C4-2B (cell line): ENCODE measurements at regions not wholly inside any gene's neighbourhood (a gene's known extent, or its start where the extent isn't known, plus 50 kb on each side); places are given as distances from the start of the nearest gene placed in this dataset.

Experiments used
- H3K27ac ChIP-seq: fragments of 450-650 bp; 2 replicates; pipeline ENCODE4 v1.5.1; 2017
- ZFX ChIP-seq: fragments of 450-650 bp; IDR thresholded peaks from 2 replicates; pipeline ENCODE4 v1.6.1; 2017
- TF ChIP-seq, protein P1 (sequence below): fragments of 450-650 bp; conservative IDR thresholded peaks from 2 replicates; pipeline ENCODE4 v1.5.1; 2017; ENCODE audit warnings: mild to moderate bottlenecking

GRCh38 chr7:21352540-21353387 is 75.1 kb upstream of the SP4 start:
- H3K27ac ChIP-seq = no peak overlapping the region
- TF ChIP-seq, protein P1, sequence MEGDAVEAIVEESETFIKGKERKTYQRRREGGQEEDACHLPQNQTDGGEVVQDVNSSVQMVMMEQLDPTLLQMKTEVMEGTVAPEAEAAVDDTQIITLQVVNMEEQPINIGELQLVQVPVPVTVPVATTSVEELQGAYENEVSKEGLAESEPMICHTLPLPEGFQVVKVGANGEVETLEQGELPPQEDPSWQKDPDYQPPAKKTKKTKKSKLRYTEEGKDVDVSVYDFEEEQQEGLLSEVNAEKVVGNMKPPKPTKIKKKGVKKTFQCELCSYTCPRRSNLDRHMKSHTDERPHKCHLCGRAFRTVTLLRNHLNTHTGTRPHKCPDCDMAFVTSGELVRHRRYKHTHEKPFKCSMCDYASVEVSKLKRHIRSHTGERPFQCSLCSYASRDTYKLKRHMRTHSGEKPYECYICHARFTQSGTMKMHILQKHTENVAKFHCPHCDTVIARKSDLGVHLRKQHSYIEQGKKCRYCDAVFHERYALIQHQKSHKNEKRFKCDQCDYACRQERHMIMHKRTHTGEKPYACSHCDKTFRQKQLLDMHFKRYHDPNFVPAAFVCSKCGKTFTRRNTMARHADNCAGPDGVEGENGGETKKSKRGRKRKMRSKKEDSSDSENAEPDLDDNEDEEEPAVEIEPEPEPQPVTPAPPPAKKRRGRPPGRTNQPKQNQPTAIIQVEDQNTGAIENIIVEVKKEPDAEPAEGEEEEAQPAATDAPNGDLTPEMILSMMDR = no peak
- no peak for TF ChIP-seq ZFX

DNA sequence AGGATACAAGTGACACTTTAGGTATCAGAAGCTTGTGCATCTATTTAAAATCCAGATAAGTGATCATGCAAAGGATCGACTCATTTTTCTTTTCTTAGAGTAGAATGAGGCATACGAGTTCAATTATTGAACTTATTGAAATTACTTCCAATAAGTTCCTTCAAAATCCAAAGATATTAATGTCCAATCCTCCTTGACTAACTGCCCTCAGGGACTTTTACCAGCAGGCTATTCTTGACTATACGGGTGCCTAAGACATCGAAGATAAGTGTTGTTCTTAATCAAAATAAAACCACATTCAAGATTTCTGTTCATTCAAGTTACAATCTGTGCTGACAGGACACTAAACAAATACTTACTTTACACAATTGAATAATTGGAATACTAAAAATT is 74.5 kb upstream of the SP4 start:
- no peak overlapping the region for H3K27ac ChIP-seq
- TF ChIP-seq, protein P1 = no peak
- no peak for TF ChIP-seq ZFX

DNA sequence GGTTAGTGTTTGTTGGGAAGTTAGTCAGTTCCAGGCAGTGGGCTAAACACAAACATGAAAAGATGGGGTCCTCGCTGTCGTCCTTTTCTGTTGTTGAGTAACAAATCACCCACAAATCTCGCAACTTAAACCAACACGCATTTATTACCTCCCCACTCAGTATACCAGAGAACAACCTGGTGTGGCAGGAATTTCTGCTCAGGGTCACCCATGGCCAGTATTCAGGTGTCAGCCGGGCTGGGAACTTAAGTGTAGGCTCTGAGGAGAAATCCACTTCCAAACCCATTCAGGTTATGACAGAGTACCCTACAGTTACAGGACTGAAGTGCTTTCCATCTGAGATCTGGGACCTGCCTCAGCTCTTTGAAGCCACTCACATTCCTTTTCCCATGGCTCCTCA is 73.6 kb upstream of the SP4 start:
- TF ChIP-seq, protein P1 = no peak
- TF ChIP-seq ZFX = no peak
- no peak overlapping the region for H3K27ac ChIP-seq

DNA sequence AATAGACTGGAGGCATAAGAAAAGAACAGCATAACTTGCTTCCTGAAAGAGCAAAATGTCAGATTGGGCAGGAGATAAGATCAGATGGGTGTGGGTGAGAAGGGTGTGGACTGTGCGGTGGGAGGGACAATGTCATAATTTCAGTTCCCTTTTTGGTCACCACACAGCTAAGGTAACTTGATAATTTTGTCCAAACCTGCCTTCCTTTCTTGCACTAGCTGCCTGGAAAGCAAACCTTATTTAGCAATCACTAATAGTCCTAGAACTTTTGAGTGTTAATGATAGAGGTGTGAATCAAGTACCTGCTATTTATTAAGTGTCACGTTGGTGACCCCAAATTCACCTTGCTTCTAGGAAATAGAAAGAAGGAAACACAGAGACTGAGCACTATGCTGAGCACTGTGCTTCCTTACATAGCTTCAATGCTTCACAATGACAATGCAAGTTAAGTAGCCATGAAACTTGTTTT is 72.4 kb upstream of the SP4 start:
- no peak overlapping the region for H3K27ac ChIP-seq
- TF ChIP-seq ZFX = no peak
- TF ChIP-seq, protein P1 = no peak

DNA sequence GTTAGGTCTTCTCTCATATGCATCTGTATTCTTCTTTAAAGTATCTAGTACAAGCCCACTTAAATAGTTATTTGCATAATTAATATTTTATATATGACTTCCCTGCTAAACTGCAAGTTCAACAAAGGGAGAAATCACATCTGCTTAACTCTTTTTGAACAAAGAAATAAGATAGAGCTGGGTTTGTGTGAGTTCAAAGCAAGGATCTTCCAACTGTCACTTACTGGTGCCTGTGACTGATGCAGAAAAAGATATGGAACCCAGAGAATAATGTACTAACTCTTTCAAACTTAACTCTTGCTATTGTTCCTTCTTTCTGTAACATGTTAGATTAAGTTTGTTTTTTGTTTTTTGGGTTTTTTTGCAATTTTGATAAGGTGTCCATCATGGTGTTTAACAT is 71.3 kb upstream of the SP4 start:
- TF ChIP-seq, protein P1 = no peak
- TF ChIP-seq ZFX = no peak
- no peak overlapping the region for H3K27ac ChIP-seq

GRCh38 chr7:21357151-21358097 is 70.5 kb upstream of the SP4 start:
- no peak overlapping the region for H3K27ac ChIP-seq
- TF ChIP-seq, protein P1 = no peak
- no peak for TF ChIP-seq ZFX

GRCh38 chr7:21358648-21359047 is 69.2 kb upstream of the SP4 start:
- H3K27ac ChIP-seq = no peak overlapping the region

More at GRCh38 chr7:21358648-21359047, 69.2 kb upstream of the SP4 start:
- TF ChIP-seq, protein P1 = no peak
- TF ChIP-seq ZFX = no peak
